Astrocyte (in vitro differentiated cells and primary cell): ENCODE measurements at regions not wholly inside any gene's neighbourhood (a gene's known extent, or its start where the extent isn't known, plus 50 kb on each side); places are given as distances from the start of the nearest gene placed in this dataset.

ENCODE experiments used
- DNase-seq: peaks from one replicate; pipeline ENCODE4 v3.0.0-alpha.2; 2010; ENCODE audit warnings: low read depth
- FAIRE-seq: peaks from 2 replicates; lab custom pipeline; 2011; peaks lifted over from hg19 to GRCh38; lab: Jason Lieb, UNC
- H2AFZ ChIP-seq: 2 replicates; pipeline ENCODE4 v1.6.0; 2012; ENCODE audit warnings: low read depth, low read length, inconsistent platforms
- H3K27ac ChIP-seq: 2 replicates; pipeline ENCODE4 v1.5.1; 2011; ENCODE audit warnings: low read depth, low read length, inconsistent platforms
- H3K27me3 ChIP-seq: 2 replicates; pipeline ENCODE4 v1.6.0; 2011; ENCODE audit warnings: low read length, inconsistent platforms; ENCODE audit not compliant: insufficient read depth
- H3K36me3 ChIP-seq: 2 replicates; pipeline ENCODE4 v1.5.1; 2011; ENCODE audit warnings: low read length, inconsistent platforms; ENCODE audit not compliant: insufficient read depth
- H3K4me1 ChIP-seq: 2 replicates; pipeline ENCODE4 v1.5.1; 2011; ENCODE audit warnings: low read length, inconsistent platforms; ENCODE audit not compliant: insufficient read depth
- H3K4me2 ChIP-seq: 2 replicates; pipeline ENCODE4 v1.6.0; 2012; ENCODE audit warnings: low read length, inconsistent platforms
- H3K4me3 ChIP-seq: 2 replicates; pipeline ENCODE4 v1.5.1; 2011; ENCODE audit warnings: low read depth, mild to moderate bottlenecking, low read length, inconsistent platforms; ENCODE audit not compliant: insufficient read depth
- H3K79me2 ChIP-seq: 2 replicates; pipeline ENCODE4 v1.6.0; 2012; ENCODE audit warnings: mild to moderate bottlenecking, low read length, inconsistent platforms; ENCODE audit not compliant: insufficient read depth
- H3K9ac ChIP-seq: 2 replicates; pipeline ENCODE4 v1.6.0; 2012; ENCODE audit warnings: mild to moderate bottlenecking, low read length, inconsistent platforms
- H3K9me3 ChIP-seq: 2 replicates; pipeline ENCODE4 v1.5.1; 2012; ENCODE audit warnings: low read depth, mild to moderate bottlenecking, low read length, inconsistent platforms; ENCODE audit not compliant: insufficient read depth
- H4K20me1 ChIP-seq: 2 replicates; pipeline ENCODE4 v1.6.0; 2012; ENCODE audit warnings: low read length, inconsistent platforms; ENCODE audit not compliant: insufficient read depth
- H3K27ac Mint-ChIP-seq: one replicate; pipeline ENCODE4 v1.8.0; 2021; ENCODE audit warnings: mild to moderate bottlenecking, mixed read lengths; ENCODE audit not compliant: unreplicated experiment
- H3K27me3 Mint-ChIP-seq: one replicate; pipeline ENCODE4 v1.8.0; 2021; ENCODE audit warnings: low read depth, mixed read lengths; ENCODE audit not compliant: unreplicated experiment
- H3K36me3 Mint-ChIP-seq: one replicate; pipeline ENCODE4 v1.8.0; 2021; ENCODE audit warnings: low read depth, mixed read lengths; ENCODE audit not compliant: unreplicated experiment
- H3K4me1 Mint-ChIP-seq: one replicate; pipeline ENCODE4 v1.8.0; 2021; ENCODE audit warnings: low read depth, mixed read lengths; ENCODE audit not compliant: unreplicated experiment
- H3K4me3 Mint-ChIP-seq: one replicate; pipeline ENCODE4 v1.8.0; 2021; ENCODE audit warnings: mild to moderate bottlenecking, moderate library complexity, mixed read lengths; ENCODE audit not compliant: unreplicated experiment
- H3K9me3 Mint-ChIP-seq: one replicate; pipeline ENCODE4 v1.8.0; 2021; ENCODE audit warnings: mild to moderate bottlenecking, mixed read lengths; ENCODE audit not compliant: unreplicated experiment
- CTCF ChIP-seq: IDR thresholded peaks from 2 replicates; pipeline ENCODE4 v1.5.1; 2011; ENCODE audit warnings: low read depth, mild to moderate bottlenecking, inconsistent platforms, low read length, moderate library complexity; ENCODE audit not compliant: insufficient read depth
- EZH2 ChIP-seq: IDR thresholded peaks from 2 replicates; pipeline ENCODE4 v1.6.1; 2012; ENCODE audit warnings: mild to moderate bottlenecking, low read length, inconsistent platforms; ENCODE audit not compliant: insufficient read depth

- Histone ChIP-seq H3K79me2 (no peaks in the 10 kb centered on the region), H3K27ac (no peak overlapping the region), H3K9ac (no peak overlapping the region), H3K36me3 (no peaks in the 10 kb centered on the region), H3K27me3 (no peaks in the 10 kb centered on the region), H3K9me3 (no peaks in the 10 kb centered on the region), H3K4me1 (no peaks in the 10 kb centered on the region), H3K4me2 (no peak overlapping the region), H3K4me3 (no peak overlapping the region), H4K20me1 (no peaks in the 10 kb centered on the region), H2AFZ (no peak overlapping the region)
- Mint-ChIP-seq H3K4me1 (no peaks in the 10 kb centered on the region), H3K27ac (no peak overlapping the region), H3K9me3 (no peaks in the 10 kb centered on the region), H3K36me3 (no peaks in the 10 kb centered on the region), H3K4me3 (no peak overlapping the region), H3K27me3 (peaks cover 2% of the 10 kb centered on the region)
- DNase-seq (no peak), FAIRE-seq (no peak)
- TF ChIP-seq CTCF (no peak), EZH2 (no peak)
Measured at GRCh38 chr13:105170438-105170837, 1365.0 kb downstream of the EFNB2 start.

GRCh38 chr13:105168295-105168694 is 1367.2 kb downstream of the EFNB2 start:
- H3K27ac Mint-ChIP-seq, result no peak overlapping the region
- TF ChIP-seq EZH2 (no peak), CTCF (no peak)
- H3K9me3 Mint-ChIP-seq, result no peaks in the 10 kb centered on the region

GRCh38 chr13:105167385-105167784 is 1368.1 kb downstream of the EFNB2 start:
- H2AFZ ChIP-seq, result no peak overlapping the region
- TF ChIP-seq EZH2 (no peak), CTCF (no peak)
- H3K27ac Mint-ChIP-seq, result no peak overlapping the region
- no peaks in the 10 kb centered on the region for H3K36me3 Mint-ChIP-seq
- no peaks in the 10 kb centered on the region for H3K36me3 ChIP-seq
- H3K4me1 ChIP-seq, result no peaks in the 10 kb centered on the region
- H3K4me1 Mint-ChIP-seq, result no peaks in the 10 kb centered on the region
- H3K79me2 ChIP-seq, result no peaks in the 10 kb centered on the region
- H3K27ac ChIP-seq, result no peak overlapping the region
- FAIRE-seq (no peak), DNase-seq (no peak)
- no peak overlapping the region for H3K4me3 Mint-ChIP-seq
- H3K4me3 ChIP-seq, result no peak overlapping the region
- H3K9ac ChIP-seq, result no peak overlapping the region
- no peaks in the 10 kb centered on the region for H3K9me3 Mint-ChIP-seq
- no peaks in the 10 kb centered on the region for H4K20me1 ChIP-seq
- H3K9me3 ChIP-seq, result no peaks in the 10 kb centered on the region
- H3K4me2 ChIP-seq, result no peak overlapping the region
- no peaks in the 10 kb centered on the region for H3K27me3 ChIP-seq
- peaks cover 2% of the 10 kb centered on the region for H3K27me3 Mint-ChIP-seq

More at GRCh38 chr13:105168295-105168694, 1367.2 kb downstream of the EFNB2 start:
- Histone ChIP-seq H3K79me2 (no peaks in the 10 kb centered on the region), H3K36me3 (no peaks in the 10 kb centered on the region), H3K4me2 (no peak overlapping the region), H3K27me3 (no peaks in the 10 kb centered on the region), H2AFZ (no peak overlapping the region), H3K4me1 (no peaks in the 10 kb centered on the region), H3K27ac (no peak overlapping the region), H4K20me1 (no peaks in the 10 kb centered on the region), H3K4me3 (no peak overlapping the region), H3K9me3 (no peaks in the 10 kb centered on the region), H3K9ac (no peak overlapping the region)
- Mint-ChIP-seq H3K36me3 (no peaks in the 10 kb centered on the region), H3K27me3 (peaks cover 2% of the 10 kb centered on the region), H3K4me3 (no peak overlapping the region), H3K4me1 (no peaks in the 10 kb centered on the region)
- FAIRE-seq (no peak), DNase-seq (no peak)
